ENCODE measurements at regions not wholly inside any gene's neighbourhood (a gene's known extent, or its start where the extent isn't known, plus 50 kb on each side); places are given as distances from the start of the nearest gene placed in this dataset.

DNA sequence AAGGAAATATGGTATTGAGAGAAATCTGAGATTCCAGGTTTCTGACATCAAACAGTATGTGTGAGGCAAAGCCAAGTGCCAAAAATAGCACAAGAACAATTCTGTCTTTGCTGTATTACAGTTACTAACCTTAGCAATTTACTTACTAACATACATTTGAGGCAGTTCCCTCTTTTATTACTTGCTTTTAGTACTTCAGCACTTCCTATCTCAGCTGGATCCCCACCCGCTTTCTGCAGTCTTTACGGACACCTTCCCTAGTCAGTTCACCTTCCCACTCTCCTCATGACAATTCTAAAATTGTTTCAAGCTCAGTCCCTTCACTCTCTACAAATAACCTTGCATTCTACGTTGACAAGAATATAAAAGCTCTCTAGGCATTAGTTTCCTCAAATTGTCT lies 79.2 kb downstream of the ELAPOR2 start:
- TF ChIP-seq, protein P1, sequence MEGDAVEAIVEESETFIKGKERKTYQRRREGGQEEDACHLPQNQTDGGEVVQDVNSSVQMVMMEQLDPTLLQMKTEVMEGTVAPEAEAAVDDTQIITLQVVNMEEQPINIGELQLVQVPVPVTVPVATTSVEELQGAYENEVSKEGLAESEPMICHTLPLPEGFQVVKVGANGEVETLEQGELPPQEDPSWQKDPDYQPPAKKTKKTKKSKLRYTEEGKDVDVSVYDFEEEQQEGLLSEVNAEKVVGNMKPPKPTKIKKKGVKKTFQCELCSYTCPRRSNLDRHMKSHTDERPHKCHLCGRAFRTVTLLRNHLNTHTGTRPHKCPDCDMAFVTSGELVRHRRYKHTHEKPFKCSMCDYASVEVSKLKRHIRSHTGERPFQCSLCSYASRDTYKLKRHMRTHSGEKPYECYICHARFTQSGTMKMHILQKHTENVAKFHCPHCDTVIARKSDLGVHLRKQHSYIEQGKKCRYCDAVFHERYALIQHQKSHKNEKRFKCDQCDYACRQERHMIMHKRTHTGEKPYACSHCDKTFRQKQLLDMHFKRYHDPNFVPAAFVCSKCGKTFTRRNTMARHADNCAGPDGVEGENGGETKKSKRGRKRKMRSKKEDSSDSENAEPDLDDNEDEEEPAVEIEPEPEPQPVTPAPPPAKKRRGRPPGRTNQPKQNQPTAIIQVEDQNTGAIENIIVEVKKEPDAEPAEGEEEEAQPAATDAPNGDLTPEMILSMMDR (IDR thresholded peaks at IDR 0.05): no peak
- TF ChIP-seq POLR2A (IDR thresholded peaks at IDR 0.05): no peak

Data from lower leg skin (tissue), 3 donors.